Tibial nerve (tissue), 4 donors: ENCODE measurements at regions not wholly inside any gene's neighbourhood (a gene's known extent, or its start where the extent isn't known, plus 50 kb on each side); places are given as distances from the start of the nearest gene placed in this dataset.

Source experiments
- DNase-seq, 2 donors: peaks; one replicate each; pipeline ENCODE4 v3.0.0-alpha.2; 2019; ENCODE audit warnings: low spot score in 2 of 2
- H3K27ac ChIP-seq, 4 donors: fragments of 200-600 bp; sonication (generic) in 3 of 4; one replicate each; pipeline ENCODE4 v1.5.1; 2017 to 2019; ENCODE audit warnings: mild to moderate bottlenecking in 1 of 4
- H3K27me3 ChIP-seq, 2 donors: fragments of 200-600 bp; sonication (generic) in 1 of 2; one replicate each; pipeline versions ENCODE4 v1.5.1 to v1.6.0; 2017 to 2019
- H3K36me3 ChIP-seq, 3 donors: fragments of 200-600 bp; sonication (generic); one replicate each; pipeline ENCODE4 v1.5.1; 2018 to 2019
- H3K4me1 ChIP-seq, 4 donors: fragments of 200-600 bp; sonication (generic) in 3 of 4; one replicate each; pipeline ENCODE4 v1.5.1; 2017 to 2019
- H3K4me3 ChIP-seq, 4 donors: fragments of 200-600 bp; sonication (generic) in 3 of 4; one replicate each; pipeline ENCODE4 v1.5.1; 2017 to 2019; ENCODE audit warnings: mild to moderate bottlenecking in 1 of 4, moderate library complexity in 1 of 4
- H3K9me3 ChIP-seq, 4 donors: fragments of 200-600 bp; sonication (generic) in 3 of 4; one replicate each; pipeline ENCODE4 v1.5.1; 2017 to 2019
- EP300 ChIP-seq, 2 donors: sonication (generic); formaldehyde crosslinking; IDR thresholded peaks; one replicate each; pipeline ENCODE4 v1.6.1; 2017; ENCODE audit warnings: antibody characterized with exemption in 2 of 2, mild to moderate bottlenecking in 1 of 2
- POLR2A ChIP-seq, 2 donors: fragments of 450-650 bp; IDR thresholded peaks; one replicate each; pipeline ENCODE4 v1.6.1; 2017; ENCODE audit warnings: antibody characterized with exemption in 2 of 2, mild to moderate bottlenecking in 2 of 2, moderate library complexity in 2 of 2
- WGBS, 2 donors: methylation state at CpG; one replicate each; pipeline ENCODE4 v1.1.5; 2018; 5-methylcytosine and 5-hydroxymethylcytosine counted together
- TF ChIP-seq, protein P1 (sequence below), 5 experiments: fragments of 200-600 bp in 3 of 5; fragments of 450-650 bp in 2 of 5; sonication (generic) in 3 of 5; IDR thresholded peaks; one replicate each; pipeline ENCODE4 v1.5.1; 2016 to 2019; ENCODE audit warnings: antibody characterized with exemption in 5 of 5, mild to moderate bottlenecking in 3 of 5, moderate library complexity in 2 of 5

DNA sequence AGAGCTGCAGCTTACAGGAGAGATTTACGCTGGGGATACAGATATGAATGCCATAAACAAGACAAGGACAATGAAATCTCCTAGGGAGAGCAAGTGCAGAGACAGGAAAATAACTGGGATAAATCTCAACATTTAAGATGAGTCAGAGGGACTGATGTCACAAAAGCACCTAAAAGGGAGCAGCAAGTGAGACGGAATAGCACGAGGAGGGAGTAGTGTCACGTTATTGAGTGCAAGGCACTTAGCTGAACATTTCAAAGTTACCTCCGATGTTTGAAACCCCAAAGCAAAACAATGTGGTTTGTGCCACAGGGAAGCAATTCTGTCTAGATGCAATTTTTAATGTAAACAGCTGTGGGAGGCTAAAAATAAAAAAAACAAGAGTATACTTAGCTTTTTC is 1131.7 kb upstream of the EYS start:
- TF ChIP-seq EP300 (IDR thresholded peaks at IDR 0.05) = no peak
- no peak for TF ChIP-seq POLR2A (IDR thresholded peaks at IDR 0.05)
- TF ChIP-seq, protein P1, sequence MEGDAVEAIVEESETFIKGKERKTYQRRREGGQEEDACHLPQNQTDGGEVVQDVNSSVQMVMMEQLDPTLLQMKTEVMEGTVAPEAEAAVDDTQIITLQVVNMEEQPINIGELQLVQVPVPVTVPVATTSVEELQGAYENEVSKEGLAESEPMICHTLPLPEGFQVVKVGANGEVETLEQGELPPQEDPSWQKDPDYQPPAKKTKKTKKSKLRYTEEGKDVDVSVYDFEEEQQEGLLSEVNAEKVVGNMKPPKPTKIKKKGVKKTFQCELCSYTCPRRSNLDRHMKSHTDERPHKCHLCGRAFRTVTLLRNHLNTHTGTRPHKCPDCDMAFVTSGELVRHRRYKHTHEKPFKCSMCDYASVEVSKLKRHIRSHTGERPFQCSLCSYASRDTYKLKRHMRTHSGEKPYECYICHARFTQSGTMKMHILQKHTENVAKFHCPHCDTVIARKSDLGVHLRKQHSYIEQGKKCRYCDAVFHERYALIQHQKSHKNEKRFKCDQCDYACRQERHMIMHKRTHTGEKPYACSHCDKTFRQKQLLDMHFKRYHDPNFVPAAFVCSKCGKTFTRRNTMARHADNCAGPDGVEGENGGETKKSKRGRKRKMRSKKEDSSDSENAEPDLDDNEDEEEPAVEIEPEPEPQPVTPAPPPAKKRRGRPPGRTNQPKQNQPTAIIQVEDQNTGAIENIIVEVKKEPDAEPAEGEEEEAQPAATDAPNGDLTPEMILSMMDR (IDR thresholded peaks at IDR 0.05) = no peak
- 70 to 78% methylated on average over 5 of the region's 5 CpGs for WGBS, 2 donors
- no peak overlapping the region for H3K27ac ChIP-seq

DNA sequence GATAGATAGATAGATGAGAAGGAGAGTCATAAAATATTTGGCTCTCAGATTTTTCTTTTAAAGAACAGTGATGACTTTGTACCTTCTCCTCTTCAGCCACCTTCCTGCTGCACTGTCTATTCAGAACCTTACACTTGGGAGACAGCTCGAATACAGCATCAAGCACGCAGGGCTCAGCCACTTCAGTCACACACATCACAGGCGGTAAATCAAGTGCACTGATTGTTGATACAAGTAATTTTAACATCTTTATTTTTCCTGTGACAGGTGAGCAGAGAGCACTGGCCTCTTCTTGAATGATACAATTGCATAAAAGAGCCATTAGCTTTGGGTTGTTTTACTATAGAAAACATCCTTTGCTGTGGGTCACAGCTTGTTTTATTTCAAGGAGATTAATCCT is 1118.5 kb upstream of the EYS start:
- TF ChIP-seq, protein P1 (IDR thresholded peaks at IDR 0.05) = no peak
- no peak for TF ChIP-seq POLR2A (IDR thresholded peaks at IDR 0.05)
- WGBS, 2 donors = 74 to 75% methylated on average over 3 of the region's 3 CpGs
- Histone ChIP-seq H3K27ac (no peak overlapping the region), H3K4me1 (no peaks in the 10 kb centered on the region), H3K36me3 (no peaks in the 10 kb centered on the region), H3K4me3 (no peak overlapping the region), H3K9me3 (no peaks in the 10 kb centered on the region), H3K27me3 (no peaks in the 10 kb centered on the region)
- no peak for DNase-seq

More for the DNA sequence above, 1131.7 kb upstream of the EYS start:
- Histone ChIP-seq H3K4me3 (no peak overlapping the region), H3K4me1 (no peaks in the 10 kb centered on the region), H3K27me3 (no peaks in the 10 kb centered on the region), H3K36me3 (no peaks in the 10 kb centered on the region), H3K9me3 (no peaks in the 10 kb centered on the region)
- DNase-seq = no peak

DNA sequence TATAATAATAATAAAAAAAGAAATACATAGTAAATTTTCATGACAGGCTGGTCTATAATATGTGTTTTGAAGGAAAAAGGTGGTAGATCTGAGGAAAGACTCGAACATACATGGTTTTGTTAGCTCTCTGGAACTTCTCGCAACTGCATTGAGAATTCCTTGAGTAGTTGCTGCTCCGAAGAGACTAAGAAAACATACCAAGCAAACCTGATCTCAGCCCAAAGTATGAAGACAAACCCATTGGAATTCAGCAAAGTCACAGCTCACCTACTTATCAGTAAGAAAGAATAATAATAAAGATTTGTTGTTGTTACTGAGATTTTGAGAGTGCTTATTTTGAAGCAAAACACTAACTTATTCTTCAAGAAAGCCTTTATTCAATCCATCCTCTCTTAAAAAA is 1107.1 kb upstream of the EYS start:
- WGBS, 2 donors = 72 to 79% methylated on average over 3 of the region's 3 CpGs
- H3K27ac ChIP-seq = no peak overlapping the region
- no peaks in the 10 kb centered on the region for H3K4me1 ChIP-seq
- no peaks in the 10 kb centered on the region for H3K9me3 ChIP-seq
- TF ChIP-seq, protein P1 (IDR thresholded peaks at IDR 0.05) = no peak
- no peak for TF ChIP-seq EP300 (IDR thresholded peaks at IDR 0.05)
- no peak for TF ChIP-seq POLR2A (IDR thresholded peaks at IDR 0.05)
- no peaks in the 10 kb centered on the region for H3K36me3 ChIP-seq
- no peak overlapping the region for H3K4me3 ChIP-seq
- H3K27me3 ChIP-seq = no peaks in the 10 kb centered on the region
- DNase-seq = no peak

GRCh38 chr6:66808771-66809170 is 1101.7 kb upstream of the EYS start:
- Histone ChIP-seq H3K4me3 (no peak overlapping the region), H3K27ac (no peak overlapping the region), H3K4me1 (no peaks in the 10 kb centered on the region), H3K9me3 (no peaks in the 10 kb centered on the region), H3K36me3 (no peaks in the 10 kb centered on the region), H3K27me3 (no peaks in the 10 kb centered on the region)
- WGBS, 2 donors = 90 to 95% methylated on average over 1 of the region's 1 CpG
- no peak for DNase-seq
- TF ChIP-seq, protein P1 (IDR thresholded peaks at IDR 0.05) = no peak
- TF ChIP-seq EP300 (IDR thresholded peaks at IDR 0.05) (no peak), POLR2A (IDR thresholded peaks at IDR 0.05) (no peak)

DNA sequence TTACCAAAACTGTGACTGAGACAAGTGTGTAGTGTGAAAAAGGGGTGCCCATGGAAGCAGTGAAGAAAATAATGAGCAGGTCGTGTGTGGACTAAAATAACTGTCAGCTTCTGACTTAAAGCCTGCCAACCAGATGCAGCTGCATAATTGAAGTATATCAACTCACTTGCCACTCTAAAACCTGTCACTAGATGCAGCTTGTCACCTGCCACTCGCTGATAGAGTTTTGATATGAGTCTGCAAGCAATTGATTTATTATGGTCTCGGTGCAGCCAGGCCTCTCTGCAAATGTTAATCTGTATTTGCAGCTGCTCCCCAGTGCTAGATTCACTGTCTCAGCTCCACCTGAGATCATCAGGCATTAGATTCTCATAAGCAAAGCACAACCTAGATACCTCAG is 1090.0 kb upstream of the EYS start:
- WGBS, 2 donors = 68 to 76% methylated on average over 3 of the region's 3 CpGs

More for the DNA sequence above, 1090.0 kb upstream of the EYS start:
- Histone ChIP-seq H3K4me1 (no peaks in the 10 kb centered on the region), H3K4me3 (no peak overlapping the region), H3K9me3 (no peaks in the 10 kb centered on the region), H3K36me3 (no peaks in the 10 kb centered on the region), H3K27me3 (no peaks in the 10 kb centered on the region), H3K27ac (no peak overlapping the region)
- TF ChIP-seq POLR2A (IDR thresholded peaks at IDR 0.05) (no peak), EP300 (IDR thresholded peaks at IDR 0.05) (no peak)
- TF ChIP-seq, protein P1 (IDR thresholded peaks at IDR 0.05) = no peak
- no peak for DNase-seq
